NCI-H2196 (cell line): ENCODE measurements at regions not wholly inside any gene's neighbourhood (a gene's known extent, or its start where the extent isn't known, plus 50 kb on each side); places are given as distances from the start of the nearest gene placed in this dataset.

Experiments used
- DNase-seq: peaks from one replicate; lab custom pipeline; 2025; ENCODE audit not compliant: unreplicated experiment; lab: John Stamatoyannopoulos, UW

GRCh38 chr17:73974536-73974935 lies 228.9 kb upstream of the RPL38 start:
- DNase-seq: no peak

DNA sequence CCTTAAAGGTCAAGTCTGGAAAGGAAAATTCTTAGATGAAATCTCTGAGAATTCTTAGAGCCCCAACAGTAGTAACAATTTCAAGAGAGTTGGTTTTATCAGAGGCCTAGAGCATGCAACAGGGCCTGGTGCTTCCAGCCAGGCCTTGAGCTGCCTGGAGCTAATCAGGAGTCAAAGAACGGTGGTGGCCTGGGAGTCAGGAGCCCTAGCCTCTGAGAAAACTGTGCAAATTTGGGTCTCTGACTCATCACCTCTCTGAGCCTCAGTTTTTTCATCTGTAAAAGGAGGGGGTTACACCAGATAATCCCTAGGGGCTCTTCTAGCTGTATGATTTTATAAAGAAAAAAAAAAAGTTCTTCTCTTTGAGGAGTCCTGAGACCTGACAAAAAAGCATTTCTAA lies 227.3 kb upstream of the RPL38 start:
- DNase-seq: no peak

DNA sequence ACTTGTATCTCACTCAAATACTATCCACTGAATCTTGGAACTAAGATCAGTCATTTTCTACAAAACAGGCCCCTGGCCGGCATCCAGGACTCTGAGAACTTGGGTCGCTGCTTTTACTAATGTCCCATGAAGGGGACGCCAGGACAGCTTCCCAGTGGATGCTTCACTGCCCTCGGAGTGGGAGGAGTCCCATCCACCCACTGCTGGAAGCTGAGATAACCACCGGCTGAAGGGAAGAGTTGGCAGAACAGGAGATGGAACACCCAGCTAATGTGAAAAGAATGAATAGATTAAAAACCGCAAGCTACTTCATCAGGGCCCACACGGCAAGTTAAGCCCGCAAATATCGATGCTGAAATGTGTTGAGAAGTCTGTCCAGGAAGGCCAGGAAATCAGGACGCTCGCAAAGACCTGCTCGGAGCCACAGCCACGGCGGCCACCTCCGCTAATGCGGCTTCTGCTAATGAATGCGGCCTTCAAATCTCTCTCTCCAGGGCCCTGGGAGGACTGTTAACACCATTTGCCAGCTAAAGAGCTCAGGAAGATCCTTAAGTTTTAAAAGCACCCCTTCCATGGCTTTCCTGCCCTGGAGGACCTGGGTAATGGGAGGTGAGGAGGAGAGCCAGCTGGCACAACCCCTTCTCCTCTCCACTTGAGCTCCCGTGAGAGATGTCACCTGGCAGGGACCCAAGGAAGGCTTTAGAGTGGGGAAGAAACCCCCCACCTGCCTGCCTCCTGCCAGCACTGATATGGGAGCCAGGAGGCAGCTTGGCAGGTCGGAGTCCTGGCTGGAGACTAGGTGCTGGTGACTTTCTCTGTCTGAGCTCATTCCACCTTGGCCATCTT lies 226.6 kb upstream of the RPL38 start:
- peak; percentile 57 for DNase-seq

GRCh38 chr17:73980517-73980916 lies 223.0 kb upstream of the RPL38 start:
- no peak for DNase-seq

DNA sequence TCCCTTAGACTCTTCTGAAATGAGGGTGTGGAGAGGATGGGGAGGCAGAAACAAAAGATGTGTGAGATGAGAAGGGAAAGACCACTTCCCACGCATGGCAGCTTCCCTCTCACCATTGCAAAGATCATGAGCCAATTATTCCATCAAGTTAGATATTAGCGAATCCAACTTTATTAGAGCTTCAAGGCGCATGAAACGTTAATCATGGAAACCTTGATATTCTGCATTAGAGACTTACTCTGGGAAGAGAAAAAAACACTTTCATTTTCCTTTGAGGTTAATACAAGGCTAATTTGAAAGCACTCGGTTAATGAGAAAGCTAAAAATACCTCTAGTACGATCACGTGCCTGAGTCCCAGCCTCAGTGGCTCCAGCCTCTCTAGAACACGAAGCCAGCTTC lies 220.6 kb upstream of the RPL38 start:
- no peak for DNase-seq

DNA sequence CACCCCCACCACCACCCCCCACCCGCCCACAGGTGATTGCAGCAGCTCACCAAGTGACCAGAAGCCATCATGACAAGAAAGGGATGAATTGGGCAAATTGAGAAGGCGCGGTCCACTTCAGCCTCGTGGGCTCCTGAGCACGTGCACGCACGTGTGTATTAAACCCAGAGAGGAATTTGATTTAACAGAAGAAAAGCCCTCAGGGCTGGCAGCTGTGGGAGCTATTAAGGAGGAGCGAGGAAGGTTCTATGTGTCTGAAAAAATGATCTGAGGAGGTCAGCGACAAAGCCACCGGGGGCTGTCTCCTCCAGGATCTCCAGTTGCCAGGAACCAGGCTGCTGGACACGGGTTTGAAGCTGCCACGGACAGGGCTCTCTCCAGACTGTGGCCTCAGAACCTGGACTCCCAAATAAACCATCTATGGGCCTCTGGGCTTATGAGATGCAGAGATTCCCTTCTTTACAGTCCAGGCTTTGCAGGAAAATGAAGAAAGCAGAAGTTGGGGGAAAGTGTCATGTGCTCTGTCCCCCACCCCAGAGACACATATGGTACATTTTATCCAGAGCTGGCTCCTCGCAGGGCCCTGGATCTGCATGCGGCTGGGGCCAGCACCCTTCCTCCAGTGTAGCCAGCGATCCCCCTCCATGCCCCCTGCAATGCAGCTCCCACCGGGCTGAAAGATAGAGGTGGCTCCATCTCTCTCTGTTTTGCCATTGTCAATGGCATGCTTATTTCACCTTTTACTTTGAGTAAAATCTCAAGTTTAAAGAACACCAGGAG lies 219.7 kb upstream of the RPL38 start:
- DNase-seq: no peak

- no peak for DNase-seq
These were observed 218.5 kb upstream of the RPL38 start for GRCh38 chr17:73984941-73985340.

GRCh38 chr17:73985466-73986015 lies 217.9 kb upstream of the RPL38 start:
- DNase-seq: no peak

DNA sequence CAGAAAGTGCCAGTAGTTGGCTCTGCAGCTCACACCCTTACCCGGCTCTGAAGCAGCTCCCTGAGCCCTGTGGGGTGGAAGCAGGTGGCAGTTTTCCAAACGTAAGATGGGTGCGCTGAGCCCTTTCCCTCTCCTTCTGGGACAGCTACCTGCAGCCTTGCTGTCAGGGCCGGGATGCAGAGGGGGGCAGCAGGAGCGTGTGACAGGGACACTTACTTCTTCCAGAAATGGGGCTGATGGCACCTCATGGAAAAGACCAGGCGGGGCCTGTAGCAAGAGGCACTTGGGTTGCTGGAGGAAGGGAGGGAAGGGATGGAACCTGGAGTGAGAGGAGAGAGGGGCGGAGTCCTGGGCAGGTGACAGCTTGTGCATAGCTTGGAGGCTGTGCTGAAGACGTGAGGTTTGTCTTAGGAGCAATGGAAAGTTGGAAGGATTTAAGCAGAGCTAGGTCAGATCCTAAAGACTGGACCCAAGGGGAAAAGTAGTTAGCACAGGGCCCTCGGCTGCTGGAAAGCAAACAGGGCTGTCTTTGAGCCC lies 216.8 kb upstream of the RPL38 start:
- no peak for DNase-seq

DNA sequence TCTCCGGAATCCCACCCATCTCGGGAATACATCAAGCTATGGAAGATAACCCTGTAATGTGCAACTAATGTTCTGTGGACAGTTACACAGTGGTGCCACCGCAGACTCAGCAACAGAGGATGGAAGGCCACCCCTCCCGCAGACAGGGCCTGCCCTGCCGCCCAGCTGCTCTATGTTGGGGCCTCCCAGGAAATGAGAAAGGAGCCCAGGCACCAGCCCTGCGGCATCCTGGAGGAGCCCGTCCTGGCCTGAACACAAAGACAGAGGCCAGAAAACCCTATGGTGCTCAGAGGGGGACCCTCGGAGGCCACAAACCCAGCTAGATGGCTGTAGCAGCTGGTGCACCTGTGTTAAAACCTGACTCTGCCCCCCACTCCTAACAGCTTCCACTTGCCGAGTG lies 216.1 kb upstream of the RPL38 start:
- DNase-seq: no peak

GRCh38 chr17:73987845-73988509 lies 215.5 kb upstream of the RPL38 start:
- no peak for DNase-seq

GRCh38 chr17:73989671-73990070 lies 213.8 kb upstream of the RPL38 start:
- DNase-seq: no peak

GRCh38 chr17:73990290-73990689 lies 213.2 kb upstream of the RPL38 start:
- no peak for DNase-seq

DNA sequence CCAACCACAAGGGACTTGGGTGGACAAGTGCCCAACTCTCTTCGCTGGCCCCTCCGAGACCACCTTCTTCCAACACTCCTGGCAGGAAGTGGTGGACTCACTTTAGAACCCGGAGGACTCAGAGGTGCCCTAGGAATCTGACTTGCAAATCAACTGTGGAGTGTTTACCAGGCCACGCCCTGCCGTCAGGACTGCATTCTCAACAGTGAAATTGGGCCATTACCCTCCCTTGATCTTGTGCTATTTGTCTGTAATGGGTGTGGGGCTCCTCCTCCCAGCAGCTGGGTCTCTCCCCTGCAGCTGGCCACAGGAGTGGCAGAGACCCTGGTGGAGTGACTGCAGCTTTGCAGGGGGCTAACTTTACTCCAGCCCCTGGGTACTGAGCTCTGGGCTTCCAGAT lies 212.2 kb upstream of the RPL38 start:
- no peak for DNase-seq

GRCh38 chr17:73994946-73995345 lies 208.5 kb upstream of the RPL38 start:
- DNase-seq: no peak

DNA sequence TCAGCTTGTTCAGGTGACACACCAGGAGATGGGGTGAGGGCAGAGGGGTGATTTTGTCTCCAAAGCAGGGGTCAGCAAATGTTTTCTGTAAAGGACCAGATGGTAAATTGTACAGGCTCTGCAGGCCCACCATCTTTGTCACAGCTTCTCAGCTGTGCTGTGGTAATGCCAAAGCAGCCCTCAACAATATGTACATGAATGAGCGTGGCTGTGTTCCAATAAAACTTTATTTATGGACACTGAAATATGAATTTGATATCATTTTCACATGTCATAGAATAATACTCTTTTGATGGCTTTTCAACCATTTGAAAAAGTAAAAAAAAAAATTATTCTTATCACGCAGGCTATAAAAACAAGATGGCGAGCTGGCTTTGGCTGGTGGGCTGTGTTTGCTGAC lies 206.4 kb upstream of the RPL38 start:
- DNase-seq: no peak

GRCh38 chr17:73998249-73998648 lies 205.2 kb upstream of the RPL38 start:
- no peak for DNase-seq

DNA sequence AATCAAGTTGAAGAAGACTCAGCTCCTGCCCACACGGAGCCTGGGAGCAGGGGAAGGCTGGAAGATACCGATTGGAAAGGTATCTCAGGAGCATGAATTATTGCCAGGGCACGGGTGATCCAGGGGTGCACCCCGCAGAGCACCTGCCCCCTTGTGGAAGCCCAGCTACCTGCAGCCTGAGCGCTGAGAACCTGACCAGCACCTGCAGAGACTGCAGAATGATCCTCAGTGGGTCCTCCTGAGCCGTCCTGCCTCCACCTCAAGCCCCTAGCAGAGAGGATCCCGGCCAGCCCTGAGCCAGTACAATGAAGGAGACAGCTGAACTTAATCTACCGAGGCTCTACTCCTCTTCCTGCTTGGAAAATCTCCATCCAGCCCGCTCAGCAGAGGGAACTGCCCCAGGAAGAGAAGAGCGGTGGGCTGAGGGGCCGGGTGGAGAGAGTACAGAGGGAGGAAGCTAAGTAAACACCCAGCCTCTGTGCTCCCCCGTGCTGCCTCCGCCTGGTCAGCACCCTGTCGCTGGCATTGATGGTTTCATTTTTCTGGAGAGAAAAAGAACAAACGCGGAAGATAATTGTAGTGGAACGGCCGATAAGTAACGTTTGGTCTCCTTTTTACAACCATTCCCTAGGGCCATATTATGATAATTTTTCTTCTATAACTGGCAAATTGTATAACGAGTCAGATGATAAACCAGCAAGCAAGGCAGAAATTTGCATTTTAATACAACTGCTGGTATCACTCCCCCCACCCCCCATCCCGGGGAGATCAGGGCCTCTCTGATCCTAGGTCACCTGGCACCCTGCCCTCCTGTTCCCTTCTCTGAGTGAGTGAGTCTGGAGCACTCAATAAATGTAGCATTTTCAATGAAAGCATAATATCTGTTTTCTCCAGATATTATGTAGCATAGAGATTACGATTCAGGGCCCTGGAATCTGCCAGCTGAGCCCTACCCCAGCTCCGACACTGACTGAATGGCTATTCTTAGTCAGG lies 204.5 kb upstream of the RPL38 start:
- DNase-seq: peak; percentile 57

- no peak for DNase-seq
These were observed 202.3 kb upstream of the RPL38 start for GRCh38 chr17:74001145-74001544.

- no peak for DNase-seq
These were observed 201.2 kb upstream of the RPL38 start for GRCh38 chr17:74002241-74002640.
